HFFc6 (cell line): ENCODE measurements at regions not wholly inside any gene's neighbourhood (a gene's known extent, or its start where the extent isn't known, plus 50 kb on each side); places are given as distances from the start of the nearest gene placed in this dataset.

ENCODE experiments used
- DNase-seq: peaks from one replicate; pipeline ENCODE4 v3.0.0-alpha.2; 2018
- H3K27ac Mint-ChIP-seq: 2 replicates; pipeline ENCODE4 v1.8.0; 2020; ENCODE audit warnings: mild to moderate bottlenecking, mixed read lengths
- H3K27me3 Mint-ChIP-seq: 2 replicates; pipeline ENCODE4 v1.8.0; 2021; ENCODE audit warnings: mild to moderate bottlenecking, moderate library complexity, mixed read lengths; ENCODE audit not compliant: insufficient read depth
- H3K36me3 Mint-ChIP-seq: 2 replicates; pipeline ENCODE4 v1.8.0; 2021; ENCODE audit warnings: low read depth, mixed read lengths
- H3K4me1 Mint-ChIP-seq: 2 replicates; pipeline ENCODE4 v1.8.0; 2020; ENCODE audit warnings: low read depth, mixed read lengths
- H3K4me3 Mint-ChIP-seq: 2 replicates; pipeline ENCODE4 v1.8.0; 2020; ENCODE audit warnings: mild to moderate bottlenecking, moderate library complexity, mixed read lengths
- H3K9me3 Mint-ChIP-seq: 2 replicates; pipeline ENCODE4 v1.8.0; 2020; ENCODE audit warnings: mild to moderate bottlenecking, mixed read lengths
- TF ChIP-seq, protein P1 (sequence below): fragments of 200-600 bp; sonication (generic); IDR thresholded peaks from 2 replicates; pipeline ENCODE4 v1.5.0; 2021; ENCODE audit warnings: antibody characterized with exemption, mild to moderate bottlenecking

DNA sequence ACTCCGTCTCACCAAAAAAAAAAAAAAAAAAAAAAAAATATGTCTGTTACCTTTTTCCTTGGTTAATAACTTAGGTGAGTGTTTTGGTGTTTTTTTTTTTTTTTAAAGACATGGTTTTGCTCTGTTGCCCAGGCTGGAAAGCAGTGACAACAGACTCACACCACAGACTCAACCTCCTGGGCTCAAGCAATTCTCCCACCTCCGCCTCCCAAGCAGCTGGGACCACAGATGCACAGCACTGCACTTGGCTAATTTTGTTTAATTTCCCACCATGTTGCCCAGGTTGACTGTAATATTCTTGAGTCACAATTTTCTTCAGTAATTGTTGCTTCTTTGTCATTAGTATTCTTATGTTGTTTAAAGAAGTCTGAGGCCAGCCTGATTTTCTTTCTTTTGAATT, 149.2 kb upstream of the SYT6 start:
- Mint-ChIP-seq H3K27ac (no peak overlapping the region), H3K27me3 (peaks cover 38% of the 10 kb centered on the region)
- no peak for DNase-seq

DNA sequence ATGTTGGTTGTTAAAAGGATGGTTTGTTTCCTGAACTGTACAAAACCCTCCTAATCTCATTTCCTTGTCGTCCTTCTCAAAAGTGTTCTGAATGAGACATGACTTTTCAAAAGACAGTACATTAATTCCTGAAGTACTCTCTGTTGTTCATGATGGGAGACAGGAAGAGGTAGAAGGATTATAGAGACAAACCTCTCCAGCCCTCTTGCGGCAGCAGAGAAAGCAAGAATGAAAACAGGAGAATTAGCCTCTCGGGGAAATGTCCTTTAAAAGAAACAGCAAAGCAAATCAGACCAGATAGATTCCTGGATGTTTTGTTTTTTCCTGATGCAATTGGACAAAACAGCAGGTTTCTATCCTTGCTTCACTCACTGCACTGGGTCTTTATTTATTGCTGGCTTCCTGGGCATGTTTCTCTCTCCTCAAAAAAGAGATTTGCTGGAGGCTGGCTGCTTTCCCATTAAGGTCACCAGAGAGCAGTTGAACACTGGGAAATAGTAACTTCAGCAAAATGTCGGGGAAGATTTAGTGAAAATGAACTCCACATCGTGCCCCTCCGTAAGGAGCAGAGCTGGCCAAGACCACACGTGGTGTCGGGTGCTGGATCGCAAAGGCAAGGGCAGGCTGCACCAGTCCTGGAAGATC, 145.8 kb upstream of the SYT6 start:
- H3K27ac Mint-ChIP-seq, result no peak overlapping the region
- no peak for DNase-seq
- H3K36me3 Mint-ChIP-seq, result no peaks in the 10 kb centered on the region
- H3K4me3 Mint-ChIP-seq, result no peak overlapping the region
- TF ChIP-seq, protein P1, sequence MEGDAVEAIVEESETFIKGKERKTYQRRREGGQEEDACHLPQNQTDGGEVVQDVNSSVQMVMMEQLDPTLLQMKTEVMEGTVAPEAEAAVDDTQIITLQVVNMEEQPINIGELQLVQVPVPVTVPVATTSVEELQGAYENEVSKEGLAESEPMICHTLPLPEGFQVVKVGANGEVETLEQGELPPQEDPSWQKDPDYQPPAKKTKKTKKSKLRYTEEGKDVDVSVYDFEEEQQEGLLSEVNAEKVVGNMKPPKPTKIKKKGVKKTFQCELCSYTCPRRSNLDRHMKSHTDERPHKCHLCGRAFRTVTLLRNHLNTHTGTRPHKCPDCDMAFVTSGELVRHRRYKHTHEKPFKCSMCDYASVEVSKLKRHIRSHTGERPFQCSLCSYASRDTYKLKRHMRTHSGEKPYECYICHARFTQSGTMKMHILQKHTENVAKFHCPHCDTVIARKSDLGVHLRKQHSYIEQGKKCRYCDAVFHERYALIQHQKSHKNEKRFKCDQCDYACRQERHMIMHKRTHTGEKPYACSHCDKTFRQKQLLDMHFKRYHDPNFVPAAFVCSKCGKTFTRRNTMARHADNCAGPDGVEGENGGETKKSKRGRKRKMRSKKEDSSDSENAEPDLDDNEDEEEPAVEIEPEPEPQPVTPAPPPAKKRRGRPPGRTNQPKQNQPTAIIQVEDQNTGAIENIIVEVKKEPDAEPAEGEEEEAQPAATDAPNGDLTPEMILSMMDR, result no peak
- H3K9me3 Mint-ChIP-seq, result no peaks in the 10 kb centered on the region
- no peaks in the 10 kb centered on the region for H3K4me1 Mint-ChIP-seq
- H3K27me3 Mint-ChIP-seq, result peaks cover 33% of the 10 kb centered on the region

More for the DNA sequence above, 149.2 kb upstream of the SYT6 start:
- TF ChIP-seq, protein P1, result no peak
- Mint-ChIP-seq H3K4me3 (no peak overlapping the region), H3K36me3 (0 out of 2 replicates have a peak, but pooled peaks cover 6% of the 10 kb centered on the region), H3K9me3 (peaks cover 1% of the 10 kb centered on the region), H3K4me1 (no peaks in the 10 kb centered on the region)

DNA sequence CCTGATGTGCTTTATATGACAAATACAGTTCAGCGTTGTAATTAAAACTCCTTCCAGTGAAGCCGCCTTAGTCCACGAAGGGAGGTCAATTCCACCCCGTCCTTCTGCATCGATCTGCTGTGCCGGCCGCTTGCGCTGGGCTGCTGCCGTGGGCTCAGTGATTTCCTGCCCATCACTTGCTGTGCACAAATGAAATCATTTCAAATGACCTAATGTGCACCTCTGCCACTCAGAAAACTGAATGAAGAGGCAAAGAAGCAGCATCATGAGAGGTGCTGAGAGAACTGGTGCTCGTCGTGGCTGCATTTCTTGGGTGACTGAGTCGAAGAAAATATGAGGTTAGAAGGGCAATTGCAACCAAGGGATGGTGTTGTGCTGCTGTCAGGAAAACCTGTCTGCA, 144.3 kb upstream of the SYT6 start:
- TF ChIP-seq, protein P1, result no peak

DNA sequence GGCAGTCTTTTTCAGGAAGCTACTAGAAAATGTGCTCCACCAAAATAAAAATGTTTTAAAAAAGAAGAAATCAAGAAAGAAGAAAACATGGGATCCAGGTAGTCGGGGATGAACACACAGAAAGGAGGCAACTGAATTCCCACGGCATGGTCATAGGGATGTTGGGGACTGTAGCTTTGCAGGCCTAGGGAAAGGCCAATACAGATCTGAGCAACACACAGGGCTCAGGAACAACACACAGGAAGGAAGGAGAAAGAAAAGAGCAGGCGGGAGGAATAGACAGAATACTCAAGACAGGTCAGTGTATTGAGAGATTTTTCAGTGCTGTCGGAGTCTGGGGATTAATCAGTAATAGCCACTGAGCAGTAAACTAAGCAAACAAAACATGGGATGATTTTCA, 142.7 kb upstream of the SYT6 start:
- Mint-ChIP-seq H3K4me3 (no peak overlapping the region), H3K9me3 (no peaks in the 10 kb centered on the region), H3K27ac (no peak overlapping the region), H3K27me3 (peaks cover 25% of the 10 kb centered on the region), H3K4me1 (no peaks in the 10 kb centered on the region), H3K36me3 (no peaks in the 10 kb centered on the region)
- DNase-seq, result no peak
- TF ChIP-seq, protein P1, result no peak

More for the DNA sequence above, 144.3 kb upstream of the SYT6 start:
- H3K27ac Mint-ChIP-seq, result no peak overlapping the region
- no peak for DNase-seq
- H3K36me3 Mint-ChIP-seq, result no peaks in the 10 kb centered on the region
- H3K27me3 Mint-ChIP-seq, result peaks cover 33% of the 10 kb centered on the region
- no peak overlapping the region for H3K4me3 Mint-ChIP-seq
- H3K9me3 Mint-ChIP-seq, result no peaks in the 10 kb centered on the region
- H3K4me1 Mint-ChIP-seq, result no peaks in the 10 kb centered on the region

DNA sequence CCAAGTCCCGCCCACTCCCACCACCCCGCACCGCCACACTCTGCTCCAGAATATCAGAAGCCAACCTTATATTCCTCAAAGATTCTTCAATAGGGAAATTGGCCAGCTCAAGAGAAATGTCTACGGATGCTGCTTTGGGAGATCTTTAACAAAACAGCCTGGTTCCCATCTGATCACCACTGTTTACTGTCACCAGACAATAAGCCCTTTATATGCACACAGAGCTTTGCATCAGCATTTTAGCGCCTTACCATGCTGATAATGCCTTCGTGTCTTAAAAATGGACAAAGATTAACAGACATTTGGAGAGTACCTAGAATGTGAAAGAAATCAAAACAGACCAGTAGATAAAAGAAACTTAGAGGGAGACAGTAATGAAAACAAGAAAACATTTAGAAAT, 141.7 kb upstream of the SYT6 start:
- DNase-seq, result no peak
- no peaks in the 10 kb centered on the region for H3K9me3 Mint-ChIP-seq
- H3K27me3 Mint-ChIP-seq, result peaks cover 25% of the 10 kb centered on the region
- H3K4me3 Mint-ChIP-seq, result no peak overlapping the region
- no peak overlapping the region for H3K27ac Mint-ChIP-seq
- no peaks in the 10 kb centered on the region for H3K4me1 Mint-ChIP-seq
- TF ChIP-seq, protein P1, result no peak
- no peaks in the 10 kb centered on the region for H3K36me3 Mint-ChIP-seq
